HepG2 (cell line): ENCODE measurements at regions not wholly inside any gene's neighbourhood (a gene's known extent, or its start where the extent isn't known, plus 50 kb on each side); places are given as distances from the start of the nearest gene placed in this dataset.
A peak's percentile ranks its signal among the peaks of the same experiment; 100 is the strongest.

Experiments
- ATAC-seq: fragments of 200-7000 bp; cut with Tn5 transposase; 3 replicates; pipeline ENCODE4 v1.9.1; 2020; ENCODE audit warnings: mild to moderate bottlenecking, moderate library complexity
- BruUV-seq: library from RNA; stranded (reverse); fragments of 400-500 nt; replicated peaks from 2 replicates; lab custom pipeline; 2021; lab: Mats Ljungman, UMichigan
- CTCF ChIA-PET: fragments of 300-600 bp; formaldehyde crosslinking; extraction: SDS; loops from one replicate; lab custom pipeline; 2021; ENCODE audit warnings: low total read pairs, inconsistent platforms, low intra/inter-chr PET ratio; lab: Yijun Ruan, JAX
- POLR2A ChIA-PET: fragments of 350-600 bp; sonication (Branson Sonifier 250); formaldehyde crosslinking; loops from one replicate; lab custom pipeline; 2020; ENCODE audit warnings: antibody characterized with exemption, inconsistent platforms; lab: Yijun Ruan, JAX
- DNase-seq: peaks from one replicate; pipeline ENCODE4 v3.0.0-alpha.2; 2015; ENCODE audit warnings: low spot score
- FAIRE-seq: peaks from 3 replicates; lab custom pipeline; 2011; peaks lifted over from hg19 to GRCh38; lab: Jason Lieb, UNC
- H2AFZ ChIP-seq: one replicate; pipeline ENCODE4 v1.6.1; 2011; ENCODE audit warnings: low read length, inconsistent platforms
- H3K27ac ChIP-seq: fragments of 300-600 bp; 3 replicates; pipeline ENCODE4 v1.8.0; 2011; ENCODE audit warnings: mixed run types, mild to moderate bottlenecking, mixed read lengths, low read length, inconsistent platforms; ENCODE audit not compliant: insufficient read depth; ENCODE audit errors: extremely low read length
- H3K27me3 ChIP-seq, 2 experiments: fragments of 200-600 bp in 1 of 2; 2 replicates in 1 of 2; 3 replicates in 1 of 2; pipeline versions ENCODE4 v1.6.0 to v1.8.0; 2011; ENCODE audit warnings: low read length in 2 of 2, mild to moderate bottlenecking in 2 of 2, moderate library complexity in 2 of 2, inconsistent platforms in 1 of 2; ENCODE audit not compliant: insufficient read depth in 2 of 2, control insufficient read depth in 1 of 2
- H3K36me3 ChIP-seq, 2 experiments: fragments of 200-600 bp in 1 of 2; replicated peaks in 1 of 2; 2 replicates in 1 of 2; 3 replicates in 1 of 2; pipeline versions ENCODE4 v1.5.1 to v1.8.0; 2011; ENCODE audit warnings: low read length in 2 of 2, inconsistent platforms in 1 of 2; ENCODE audit not compliant: insufficient read depth in 2 of 2, control insufficient read depth in 1 of 2
- H3K4me1 ChIP-seq: 2 replicates; pipeline ENCODE4 v1.5.1; 2012; ENCODE audit warnings: low read length, inconsistent platforms; ENCODE audit not compliant: insufficient read depth
- H3K4me2 ChIP-seq: 2 replicates; pipeline ENCODE4 v1.6.0; 2011; ENCODE audit warnings: low read depth, low read length, inconsistent platforms
- H3K4me3 ChIP-seq, 3 experiments: fragments of 200-600 bp in 1 of 3; sonication (generic), shearing (Covaris generic) in 1 of 3; replicated peaks in 1 of 3; 2 replicates each; pipeline ENCODE4 v1.5.1; 2011 to 2016; ENCODE audit warnings: low read length in 3 of 3, inconsistent platforms in 2 of 3, low read depth in 2 of 3, mild to moderate bottlenecking in 2 of 3, control low read depth in 1 of 3, mixed read lengths in 1 of 3; ENCODE audit not compliant: insufficient read depth in 1 of 3
- H3K79me2 ChIP-seq: one replicate; pipeline ENCODE4 v1.6.1; 2011; ENCODE audit warnings: low read length, inconsistent platforms; ENCODE audit not compliant: insufficient read depth
- H3K9ac ChIP-seq: 2 replicates; pipeline ENCODE4 v1.6.0; 2011; ENCODE audit warnings: mild to moderate bottlenecking, low read depth, low read length, inconsistent platforms; ENCODE audit not compliant: insufficient read depth
- H3K9me3 ChIP-seq: 2 replicates; pipeline ENCODE4 v1.5.1; 2012; ENCODE audit warnings: mild to moderate bottlenecking, low read length
- H4K20me1 ChIP-seq: 2 replicates; pipeline ENCODE4 v1.6.0; 2011; ENCODE audit warnings: inconsistent platforms, mild to moderate bottlenecking, low read length, moderate library complexity; ENCODE audit not compliant: insufficient read depth
- CCDC6 ChIP-seq: sonication (generic); formaldehyde crosslinking; IDR thresholded peaks from 2 replicates; pipeline ENCODE4 v1.8.1; 2022; ENCODE audit warnings: mild to moderate bottlenecking, missing genetic modification reagents, moderate library complexity
- CHCHD3 ChIP-seq: sonication (generic); formaldehyde crosslinking; IDR thresholded peaks from 2 replicates; pipeline ENCODE4 v1.8.0; 2022; ENCODE audit warnings: mild to moderate bottlenecking, missing genetic modification reagents, moderate library complexity
- KLF15 ChIP-seq: sonication (generic); formaldehyde crosslinking; IDR thresholded peaks from 2 replicates; pipeline ENCODE4 v1.8.1; 2023; ENCODE audit warnings: borderline replicate concordance, mild to moderate bottlenecking, inconsistent platforms, missing genetic modification reagents, mixed read lengths
- MAFK ChIP-seq, 2 experiments: IDR thresholded peaks in 1 of 2; conservative IDR thresholded peaks in 1 of 2; 2 replicates each; pipeline ENCODE4 v1.6.1; 2011; ENCODE audit warnings: improper control_type of control experiment in 2 of 2, low read length in 2 of 2
- MYC ChIP-seq: sonication (generic); formaldehyde crosslinking; IDR thresholded peaks from 2 replicates; pipeline ENCODE4 v1.9.0; 2021; ENCODE audit warnings: missing genetic modification reagents, borderline replicate concordance
- NFE2L2 ChIP-seq: fragments of 150-350 bp; IDR thresholded peaks from 2 replicates; pipeline ENCODE4 v1.6.1; 2014; ENCODE audit warnings: low read length
- PAF1 ChIP-seq: IDR thresholded peaks from 2 replicates; pipeline ENCODE4 v1.6.1; 2016; ENCODE audit warnings: missing genetic modification reagents, missing compliant biosample characterization
- PRPF4 ChIP-seq: fragments of 200-400 bp; formaldehyde crosslinking; IDR thresholded peaks from 2 replicates; pipeline ENCODE4 v1.6.1; 2016; ENCODE audit warnings: low read length, low read depth; ENCODE audit not compliant: poor library complexity, severe bottlenecking
- RFXAP ChIP-seq: sonication (generic); formaldehyde crosslinking; IDR thresholded peaks from 2 replicates; pipeline ENCODE4 v1.4.0; 2020; ENCODE audit warnings: missing genetic modification reagents, borderline replicate concordance
- SP2 ChIP-seq: sonication (generic); formaldehyde crosslinking; IDR thresholded peaks from 2 replicates; pipeline ENCODE4 v1.5.1; 2020; ENCODE audit warnings: mild to moderate bottlenecking, missing genetic modification reagents
- SP4 ChIP-seq: sonication (generic); formaldehyde crosslinking; IDR thresholded peaks from 2 replicates; pipeline ENCODE4 v1.8.1; 2023; ENCODE audit warnings: mild to moderate bottlenecking, missing genetic modification reagents
- ZNF12 ChIP-seq: sonication (generic); formaldehyde crosslinking; IDR thresholded peaks from 2 replicates; pipeline ENCODE4 v1.5.0; 2020; ENCODE audit warnings: missing genetic modification reagents
- ZNF143 ChIP-seq: sonication (generic); formaldehyde crosslinking; IDR thresholded peaks from 2 replicates; pipeline ENCODE4 v1.4.0; 2020; ENCODE audit warnings: missing genetic modification reagents
- ZNF264 ChIP-seq: sonication (generic); formaldehyde crosslinking; IDR thresholded peaks from 2 replicates; pipeline ENCODE4 v1.4.0; 2020; ENCODE audit warnings: missing genetic modification reagents
- ZNF619 ChIP-seq: sonication (generic); formaldehyde crosslinking; IDR thresholded peaks from 2 replicates; pipeline ENCODE4 v1.4.0; 2020; ENCODE audit warnings: mild to moderate bottlenecking, missing genetic modification reagents
- WGBS: methylation state at CpG from one replicate; pipeline ENCODE4 v1.1.6; 2017; ENCODE audit warnings: low lambda C conversion rate; 5-methylcytosine and 5-hydroxymethylcytosine counted together
- in situ Hi-C: cut with HindIII; loops from 2 replicates; pipeline ENCODE4 v1.10.0; 2017; ENCODE audit warnings: low pct_unique_long_range_greater_than_20kb; ENCODE audit not compliant: extremely low pct_ligation_motif_present
- intact Hi-C: fragments of 100-400 bp; cut with micrococcal nuclease; formaldehyde crosslinking; loops from one replicate; pipeline ENCODE4 v1.10.0; 2022; ENCODE audit not compliant: unreplicated experiment
- TF ChIP-seq, protein P1 (sequence below): sonication (generic); formaldehyde crosslinking; IDR thresholded peaks from 2 replicates; pipeline ENCODE4 v1.5.0; 2020; ENCODE audit warnings: missing genetic modification reagents
- TF ChIP-seq, protein P2 (sequence below): sonication (generic); formaldehyde crosslinking; IDR thresholded peaks from 2 replicates; pipeline ENCODE4 v1.5.0; 2020; ENCODE audit warnings: missing genetic modification reagents

DNA sequence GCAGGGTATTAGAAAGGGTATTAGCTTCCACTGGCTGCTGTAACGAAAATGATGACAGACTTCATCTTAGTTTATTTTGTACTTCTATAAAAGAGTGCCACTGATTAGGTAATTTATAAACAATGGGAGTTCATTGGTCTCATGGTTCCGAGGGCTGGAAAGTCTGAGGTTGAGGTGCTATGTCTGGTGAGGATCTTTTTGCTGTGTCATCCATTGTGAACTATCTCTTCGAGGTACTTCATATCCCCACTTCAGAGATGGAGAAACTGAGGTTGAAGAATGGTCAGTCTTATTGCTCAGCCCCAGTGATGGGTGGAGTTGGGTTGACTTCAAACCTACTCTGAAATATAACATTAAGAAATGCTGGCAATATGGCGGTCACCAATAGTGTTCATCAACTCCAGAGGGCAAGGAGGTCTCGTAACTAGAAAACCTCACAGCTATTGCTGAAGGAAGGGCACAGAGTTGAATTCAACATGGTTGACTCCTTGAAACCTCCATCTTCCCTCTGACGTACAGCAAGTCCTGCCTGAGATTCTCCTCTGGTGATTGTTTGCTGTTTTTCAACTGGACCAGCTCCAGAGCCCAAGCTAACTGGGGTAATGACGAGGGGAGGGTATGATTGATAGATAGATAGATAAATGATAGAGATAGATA is 53.6 kb upstream of the SHOX start:
- Histone ChIP-seq H3K27ac (no peak overlapping the region), H3K4me3 (no peak overlapping the region), H3K36me3 (no peaks in the 10 kb centered on the region), H3K9ac (no peak overlapping the region), H4K20me1 (no peaks in the 10 kb centered on the region), H2AFZ (no peak overlapping the region), H3K4me1 (no peaks in the 10 kb centered on the region), H3K4me2 (no peak overlapping the region), H3K9me3 (no peaks in the 10 kb centered on the region), H3K27me3 (no peaks in the 10 kb centered on the region), H3K79me2 (no peaks in the 10 kb centered on the region)
- whole genome bisulfite sequencing, result 20% methylated on average over 7 of the region's 7 CpGs
- intact Hi-C loops, result no loop called here
- TF ChIP-seq NFE2L2 (peak; percentile 70), MYC (CRISPR knock-in tag) (no peak), RFXAP (CRISPR knock-in tag) (no peak), MAFK (conservative IDR thresholded peaks at IDR 0.05 in 1 of 2, IDR thresholded peaks at IDR 0.05 in 1 of 2; ENCODE audit: low read length in 2 of 2) (peak; percentile 1 to 33; a peak in 1 of 4 replicates), ZNF12 (CRISPR knock-in tag) (peak; percentile 40; the same call in 1 of the 2 replicates)
- CTCF ChIA-PET, result no interaction called here
- in situ Hi-C loops, result no loop called here
- POLR2A ChIA-PET, result no interaction called here
- BruUV-seq, result no TSS peak
- DNase-seq (no peak), ATAC-seq (no peak), FAIRE-seq (no peak)

DNA sequence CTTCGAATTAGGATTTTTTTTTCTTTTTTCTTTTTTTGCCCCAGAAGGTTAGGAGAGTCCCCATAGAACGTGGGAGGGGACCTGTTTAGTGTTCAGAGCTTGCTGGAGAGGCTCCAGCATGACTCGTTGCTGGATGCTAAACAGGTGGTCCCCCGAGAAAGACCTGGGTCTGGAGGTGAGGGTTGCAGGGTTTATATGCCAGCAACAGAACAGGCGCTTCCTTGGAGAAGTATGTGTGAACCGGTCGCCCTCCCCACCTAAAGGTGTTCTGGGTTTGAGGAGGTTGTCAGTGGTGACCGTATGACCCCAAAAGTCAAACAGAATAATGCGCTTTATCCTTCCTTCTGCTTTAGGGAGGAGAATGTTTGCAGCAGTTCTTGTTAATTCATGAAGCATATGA is 52.1 kb upstream of the SHOX start:
- POLR2A ChIA-PET, result no interaction called here
- ATAC-seq, result no peak
- TF ChIP-seq PAF1 (CRISPR knock-in tag) (no peak), KLF15 (no peak), PRPF4 (no peak), ZNF619 (CRISPR knock-in tag) (no peak), ZNF264 (CRISPR knock-in tag) (no peak), CHCHD3 (no peak), ZNF143 (CRISPR knock-in tag) (no peak), SP4 (CRISPR knock-in tag) (no peak), SP2 (no peak), CCDC6 (CRISPR knock-in tag) (no peak)
- TF ChIP-seq, protein P1, sequence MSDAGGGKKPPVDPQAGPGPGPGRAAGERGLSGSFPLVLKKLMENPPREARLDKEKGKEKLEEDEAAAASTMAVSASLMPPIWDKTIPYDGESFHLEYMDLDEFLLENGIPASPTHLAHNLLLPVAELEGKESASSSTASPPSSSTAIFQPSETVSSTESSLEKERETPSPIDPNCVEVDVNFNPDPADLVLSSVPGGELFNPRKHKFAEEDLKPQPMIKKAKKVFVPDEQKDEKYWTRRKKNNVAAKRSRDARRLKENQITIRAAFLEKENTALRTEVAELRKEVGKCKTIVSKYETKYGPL, result no peak
- TF ChIP-seq, protein P2, sequence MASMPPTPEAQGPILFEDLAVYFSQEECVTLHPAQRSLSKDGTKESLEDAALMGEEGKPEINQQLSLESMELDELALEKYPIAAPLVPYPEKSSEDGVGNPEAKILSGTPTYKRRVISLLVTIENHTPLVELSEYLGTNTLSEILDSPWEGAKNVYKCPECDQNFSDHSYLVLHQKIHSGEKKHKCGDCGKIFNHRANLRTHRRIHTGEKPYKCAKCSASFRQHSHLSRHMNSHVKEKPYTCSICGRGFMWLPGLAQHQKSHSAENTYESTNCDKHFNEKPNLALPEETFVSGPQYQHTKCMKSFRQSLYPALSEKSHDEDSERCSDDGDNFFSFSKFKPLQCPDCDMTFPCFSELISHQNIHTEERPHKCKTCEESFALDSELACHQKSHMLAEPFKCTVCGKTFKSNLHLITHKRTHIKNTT, result no peak

More for the DNA sequence above, 52.1 kb upstream of the SHOX start:
- DNase-seq (no peak), FAIRE-seq (no peak)
- Histone ChIP-seq H3K79me2 (no peaks in the 10 kb centered on the region), H4K20me1 (no peaks in the 10 kb centered on the region), H2AFZ (no peak overlapping the region), H3K27me3 (no peaks in the 10 kb centered on the region), H3K9ac (no peak overlapping the region), H3K9me3 (no peaks in the 10 kb centered on the region), H3K36me3 (no peaks in the 10 kb centered on the region), H3K27ac (no peak overlapping the region), H3K4me3 (no peak overlapping the region), H3K4me2 (no peak overlapping the region), H3K4me1 (no peaks in the 10 kb centered on the region)
- 20% methylated on average over 9 of the region's 9 CpGs for WGBS
- CTCF ChIA-PET, result no interaction called here
- BruUV-seq, result no TSS peak
- in situ Hi-C loops, result no loop called here
- intact Hi-C loops, result no loop called here
